B cell (primary cell): ENCODE measurements at regions not wholly inside any gene's neighbourhood (a gene's known extent, or its start where the extent isn't known, plus 50 kb on each side); places are given as distances from the start of the nearest gene placed in this dataset.

ENCODE experiments used
- ATAC-seq: fragments of 200-7000 bp; cut with Tn5 transposase; one replicate; pipeline ENCODE4 v1.10.0; 2021; ENCODE audit warnings: low read depth, mild to moderate bottlenecking, moderate number of reproducible peaks, moderate library complexity
- CTCF ChIA-PET: fragments of 350-600 bp; sonication (Branson Sonifier 250); formaldehyde crosslinking; loops from one replicate; lab custom pipeline; 2021; ENCODE audit warnings: antibody characterized with exemption, inconsistent platforms; lab: Charles Lee
- POLR2A ChIA-PET: fragments of 350-600 bp; sonication (Branson Sonifier 250); formaldehyde crosslinking; loops from one replicate; lab custom pipeline; 2021; ENCODE audit warnings: antibody characterized with exemption; lab: Charles Lee
- DNase-seq: peaks from one replicate; pipeline ENCODE4 v3.0.0; 2013
- H2AFZ ChIP-seq: 2 replicates; pipeline ENCODE4 v1.6.1; 2012; ENCODE audit warnings: mild to moderate bottlenecking, low read depth, low read length; ENCODE audit not compliant: insufficient read depth, poor library complexity, severe bottlenecking
- H3K27ac ChIP-seq, 2 donors: 1 replicate in 1 of 2; 2 replicates in 1 of 2; pipeline ENCODE4 v1.5.1; 2012 to 2013; ENCODE audit warnings: low read length in 2 of 2, mild to moderate bottlenecking in 2 of 2, moderate library complexity in 1 of 2
- H3K27me3 ChIP-seq, 4 experiments: fragments of 200-600 bp in 1 of 4; sonication (generic) in 1 of 4; replicated peaks in 1 of 4; 1 replicate in 2 of 4; 2 replicates in 2 of 4; pipeline versions ENCODE4 v1.6.1 to v1.7.0; 2013 to 2016; ENCODE audit warnings: low read length in 3 of 4, mild to moderate bottlenecking in 2 of 4, mixed read lengths in 1 of 4, moderate library complexity in 1 of 4; ENCODE audit not compliant: insufficient read depth in 4 of 4, control insufficient read depth in 3 of 4; ENCODE audit errors: control extremely low read depth in 1 of 4
- H3K36me3 ChIP-seq, 2 experiments: replicated peaks in 1 of 2; 1 replicate in 1 of 2; 2 replicates in 1 of 2; pipeline versions ENCODE4 v1.6.1 to v1.7.1; 2013; ENCODE audit warnings: low read length in 1 of 2; ENCODE audit not compliant: insufficient read depth in 2 of 2, control insufficient read depth in 1 of 2; ENCODE audit errors: control extremely low read depth in 1 of 2, extremely low read depth in 1 of 2
- H3K4me1 ChIP-seq, 2 donors: fragments of 200-600 bp in 1 of 2; sonication (generic) in 1 of 2; 1 replicate in 1 of 2; 2 replicates in 1 of 2; pipeline versions ENCODE4 v1.5.1 to v1.6.1; 2013 to 2017; ENCODE audit warnings: low read length in 2 of 2; ENCODE audit not compliant: control insufficient read depth in 2 of 2, insufficient read depth in 2 of 2
- H3K4me2 ChIP-seq: replicated peaks from 2 replicates; pipeline ENCODE3; 2012; ENCODE audit warnings: mild to moderate bottlenecking, low read depth, low read length; ENCODE audit not compliant: poor library complexity, severe bottlenecking
- H3K4me3 ChIP-seq, 5 experiments: fragments of 200-600 bp in 1 of 5; sonication (generic) in 1 of 5; 1 replicate in 3 of 5; 2 replicates in 2 of 5; pipeline versions ENCODE4 v1.5.1 to v1.7.0; 2011 to 2016; ENCODE audit warnings: low read length in 4 of 5, mild to moderate bottlenecking in 4 of 5, low read depth in 2 of 5, control low read depth in 1 of 5, moderate library complexity in 1 of 5; ENCODE audit not compliant: insufficient read depth in 1 of 5; ENCODE audit errors: control extremely low read depth in 1 of 5, extremely low read depth in 1 of 5
- H3K79me2 ChIP-seq: fragments of 200-600 bp; sonication (generic); one replicate; pipeline ENCODE4 v1.6.0; 2016; ENCODE audit warnings: low read length; ENCODE audit not compliant: control insufficient read depth, insufficient read depth
- H3K9ac ChIP-seq: fragments of 200-600 bp; sonication (generic); 2 replicates; pipeline ENCODE4 v1.6.1; 2017; ENCODE audit warnings: mild to moderate bottlenecking, low read length, moderate library complexity
- H3K9me3 ChIP-seq, 3 donors: one replicate each; pipeline versions ENCODE4 v1.6.1 to v1.7.1; 2013; ENCODE audit warnings: low read length in 2 of 3; ENCODE audit not compliant: control insufficient read depth in 2 of 3, insufficient read depth in 1 of 3; ENCODE audit errors: control extremely low read depth in 1 of 3
- H4K20me1 ChIP-seq: 2 replicates; pipeline ENCODE4 v1.6.0; 2012; ENCODE audit warnings: mild to moderate bottlenecking, low read length; ENCODE audit not compliant: insufficient read depth, control insufficient read depth, poor library complexity, severe bottlenecking
- H3K27ac Mint-ChIP-seq: one replicate; pipeline ENCODE4 v1.8.0; 2021; ENCODE audit warnings: mixed read lengths
- H3K27me3 Mint-ChIP-seq: one replicate; pipeline ENCODE4 v1.8.0; 2021; ENCODE audit warnings: mixed read lengths
- H3K4me1 Mint-ChIP-seq: one replicate; pipeline ENCODE4 v1.8.0; 2021; ENCODE audit warnings: mixed read lengths
- H3K4me3 Mint-ChIP-seq: one replicate; pipeline ENCODE4 v1.8.0; 2021; ENCODE audit warnings: mixed read lengths
- H3K9me3 Mint-ChIP-seq: one replicate; pipeline ENCODE4 v1.8.0; 2022; ENCODE audit warnings: mixed read lengths; ENCODE audit not compliant: insufficient read depth
- EZH2 ChIP-seq: IDR thresholded peaks from 2 replicates; pipeline ENCODE4 v1.6.1; 2012; ENCODE audit warnings: borderline replicate concordance, low read depth, mild to moderate bottlenecking, moderate library complexity, low read length; ENCODE audit not compliant: insufficient read depth, poor library complexity, severe bottlenecking
- WGBS: methylation state at CpG from one replicate; pipeline ENCODE4 v1.1.5; 2013; ENCODE audit warnings: missing lambda C conversion rate; ENCODE audit not compliant: insufficient coverage; 5-methylcytosine and 5-hydroxymethylcytosine counted together
- intact Hi-C: fragments of 100-400 bp; cut with micrococcal nuclease; formaldehyde crosslinking; loops from one replicate; pipeline ENCODE4 v1.10.0; 2022
- TF ChIP-seq, protein P1 (sequence below): fragments of 200-600 bp; IDR thresholded peaks from one replicate; pipeline ENCODE4 v1.8.0; 2022; ENCODE audit warnings: antibody characterized with exemption, mild to moderate bottlenecking

- Histone ChIP-seq H3K27me3 (no peaks in the 10 kb centered on the region), H3K9me3 (no peaks in the 10 kb centered on the region), H3K79me2 (no peaks in the 10 kb centered on the region), H3K36me3 (no peaks in the 10 kb centered on the region), H3K9ac (no peak overlapping the region), H3K4me1 (no peaks in the 10 kb centered on the region), H3K4me2 (no peak overlapping the region), H3K27ac (no peak overlapping the region), H3K4me3 (no peak overlapping the region), H4K20me1 (no peaks in the 10 kb centered on the region), H2AFZ (no peak overlapping the region)
- ATAC-seq (no peak), DNase-seq (no peak)
- H3K27ac Mint-ChIP-seq = no peak overlapping the region
- ChIA-PET CTCF (no interaction called here), POLR2A (no interaction called here)
- no peaks in the 10 kb centered on the region for H3K4me1 Mint-ChIP-seq
- no peaks in the 10 kb centered on the region for H3K9me3 Mint-ChIP-seq
- no CpG with 5 or more reads among the region's 1 CpG for WGBS
- no peak overlapping the region for H3K4me3 Mint-ChIP-seq
- TF ChIP-seq, protein P1, sequence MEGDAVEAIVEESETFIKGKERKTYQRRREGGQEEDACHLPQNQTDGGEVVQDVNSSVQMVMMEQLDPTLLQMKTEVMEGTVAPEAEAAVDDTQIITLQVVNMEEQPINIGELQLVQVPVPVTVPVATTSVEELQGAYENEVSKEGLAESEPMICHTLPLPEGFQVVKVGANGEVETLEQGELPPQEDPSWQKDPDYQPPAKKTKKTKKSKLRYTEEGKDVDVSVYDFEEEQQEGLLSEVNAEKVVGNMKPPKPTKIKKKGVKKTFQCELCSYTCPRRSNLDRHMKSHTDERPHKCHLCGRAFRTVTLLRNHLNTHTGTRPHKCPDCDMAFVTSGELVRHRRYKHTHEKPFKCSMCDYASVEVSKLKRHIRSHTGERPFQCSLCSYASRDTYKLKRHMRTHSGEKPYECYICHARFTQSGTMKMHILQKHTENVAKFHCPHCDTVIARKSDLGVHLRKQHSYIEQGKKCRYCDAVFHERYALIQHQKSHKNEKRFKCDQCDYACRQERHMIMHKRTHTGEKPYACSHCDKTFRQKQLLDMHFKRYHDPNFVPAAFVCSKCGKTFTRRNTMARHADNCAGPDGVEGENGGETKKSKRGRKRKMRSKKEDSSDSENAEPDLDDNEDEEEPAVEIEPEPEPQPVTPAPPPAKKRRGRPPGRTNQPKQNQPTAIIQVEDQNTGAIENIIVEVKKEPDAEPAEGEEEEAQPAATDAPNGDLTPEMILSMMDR = no peak
- no peak for TF ChIP-seq EZH2
- intact Hi-C loops = no loop called here
- H3K27me3 Mint-ChIP-seq = peaks cover 9% of the 10 kb centered on the region
Observed at GRCh38 chr6:82739303-82739702, 326.3 kb downstream of the UBE3D start.

DNA sequence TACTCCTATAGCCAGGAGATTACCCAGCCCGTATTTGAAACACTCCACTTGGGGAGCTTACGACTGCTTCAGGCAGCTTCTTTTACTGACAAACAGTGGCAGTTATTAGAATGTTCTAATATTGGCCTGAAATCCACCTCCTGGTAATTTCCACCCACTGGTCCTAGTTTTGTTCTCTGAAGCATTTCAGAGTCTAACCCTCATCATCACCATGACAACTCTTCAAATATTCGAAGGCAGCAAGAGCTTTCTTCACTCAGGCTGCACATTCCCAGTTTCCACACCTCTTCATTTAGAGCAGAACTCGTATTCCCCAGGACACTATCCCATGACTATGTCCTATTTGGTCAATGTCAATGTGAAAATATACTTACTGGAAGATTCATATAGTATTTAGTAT lies 325.6 kb downstream of the UBE3D start:
- Histone ChIP-seq H4K20me1 (no peaks in the 10 kb centered on the region), H2AFZ (no peak overlapping the region), H3K4me2 (no peak overlapping the region), H3K27ac (no peak overlapping the region), H3K4me1 (no peaks in the 10 kb centered on the region), H3K9me3 (no peaks in the 10 kb centered on the region), H3K79me2 (no peaks in the 10 kb centered on the region), H3K4me3 (no peak overlapping the region), H3K9ac (no peak overlapping the region), H3K27me3 (no peaks in the 10 kb centered on the region), H3K36me3 (no peaks in the 10 kb centered on the region)
- POLR2A ChIA-PET = no interaction called here
- H3K27ac Mint-ChIP-seq = no peak overlapping the region
- no peak overlapping the region for H3K4me3 Mint-ChIP-seq
- DNase-seq (no peak), ATAC-seq (no peak)
- no peaks in the 10 kb centered on the region for H3K4me1 Mint-ChIP-seq
- no CpG with 5 or more reads among the region's 4 CpGs for WGBS
- peaks cover 9% of the 10 kb centered on the region for H3K27me3 Mint-ChIP-seq
- no peaks in the 10 kb centered on the region for H3K9me3 Mint-ChIP-seq
- TF ChIP-seq EZH2 = no peak
- TF ChIP-seq, protein P1 = no peak
- CTCF ChIA-PET = no interaction called here
- intact Hi-C loops = no loop called here
